ENCODE measurements at regions not wholly inside any gene's neighbourhood (a gene's known extent, or its start where the extent isn't known, plus 50 kb on each side); places are given as distances from the start of the nearest gene placed in this dataset.

- no peaks in the 10 kb centered on the region for H3K36me3 ChIP-seq
- WGBS, 2 donors = 57 to 70% methylated on average over 3 of the region's 3 CpGs
- DNase-seq = no peak
- TF ChIP-seq CTCF (IDR thresholded peaks at IDR 0.05) (no peak), POLR2A (IDR thresholded peaks at IDR 0.05) (no peak)
- H3K4me1 ChIP-seq = no peaks in the 10 kb centered on the region
- H3K9me3 ChIP-seq = no peaks in the 10 kb centered on the region
- H3K4me3 ChIP-seq = no peak overlapping the region
- intact Hi-C loops (cut with DNase I) = no loop called here
- H3K27me3 ChIP-seq = no peaks in the 10 kb centered on the region
- H3K27ac ChIP-seq = no peak overlapping the region
These were observed 1316.0 kb upstream of the GJE1 start for GRCh38 chr6:140816681-140817080.

GRCh38 chr6:140812636-140813035 lies 1320.1 kb upstream of the GJE1 start:
- TF ChIP-seq CTCF (IDR thresholded peaks at IDR 0.05) = no peak
- TF ChIP-seq POLR2A (IDR thresholded peaks at IDR 0.05) = no peak
- no peaks in the 10 kb centered on the region for H3K9me3 ChIP-seq
- no peak overlapping the region for H3K4me3 ChIP-seq
- intact Hi-C loops (cut with DNase I) = no loop called here
- 75 to 90% methylated on average over 1 to 2 of the region's 2 CpGs for WGBS, 2 donors
- no peaks in the 10 kb centered on the region for H3K27me3 ChIP-seq
- no peak for DNase-seq
- H3K27ac ChIP-seq = no peak overlapping the region
- H3K36me3 ChIP-seq = no peaks in the 10 kb centered on the region
- no peaks in the 10 kb centered on the region for H3K4me1 ChIP-seq

DNA sequence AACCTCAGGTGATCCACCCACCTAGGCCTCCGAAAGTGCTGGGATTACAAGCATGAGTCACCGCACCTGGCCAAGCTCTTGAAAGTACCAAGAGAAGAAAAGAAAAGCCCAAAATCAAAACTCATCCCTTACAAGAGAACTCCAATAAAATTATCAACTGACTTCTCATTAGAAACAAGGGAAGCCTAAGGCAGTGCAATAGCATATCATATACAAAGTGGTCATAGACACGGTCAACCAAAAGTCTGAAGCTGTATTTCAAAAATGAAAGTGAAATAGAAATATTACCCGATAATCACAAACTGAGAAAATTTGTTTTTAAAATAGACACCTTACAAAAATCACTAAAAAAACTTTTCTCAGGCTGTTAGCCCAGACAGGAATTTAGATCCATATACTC lies 1321.1 kb upstream of the GJE1 start:
- no peak overlapping the region for H3K4me3 ChIP-seq
- H3K9me3 ChIP-seq = no peaks in the 10 kb centered on the region
- H3K36me3 ChIP-seq = no peaks in the 10 kb centered on the region
- no peaks in the 10 kb centered on the region for H3K27me3 ChIP-seq
- no peak for DNase-seq
- TF ChIP-seq CTCF (IDR thresholded peaks at IDR 0.05) (no peak), POLR2A (IDR thresholded peaks at IDR 0.05) (no peak)
- intact Hi-C loops (cut with DNase I) = no loop called here
- 68 to 81% methylated on average over 4 of the region's 4 CpGs for WGBS, 2 donors
- H3K27ac ChIP-seq = no peak overlapping the region
- H3K4me1 ChIP-seq = no peaks in the 10 kb centered on the region

- Histone ChIP-seq H3K4me1 (no peaks in the 10 kb centered on the region), H3K36me3 (no peaks in the 10 kb centered on the region), H3K27ac (no peak overlapping the region), H3K4me3 (no peak overlapping the region), H3K9me3 (no peaks in the 10 kb centered on the region), H3K27me3 (no peaks in the 10 kb centered on the region)
- intact Hi-C loops (cut with DNase I) = no loop called here
- WGBS, 2 donors = 45 to 79% methylated on average over 3 of the region's 3 CpGs
- no peak for DNase-seq
- TF ChIP-seq POLR2A (IDR thresholded peaks at IDR 0.05) (no peak), CTCF (IDR thresholded peaks at IDR 0.05) (no peak)
These were observed 1323.0 kb upstream of the GJE1 start for GRCh38 chr6:140809694-140810101.

- WGBS, 2 donors = 82 to 92% methylated on average over 1 of the region's 1 CpG
- no peaks in the 10 kb centered on the region for H3K27me3 ChIP-seq
- H3K4me1 ChIP-seq = no peaks in the 10 kb centered on the region
- no peaks in the 10 kb centered on the region for H3K36me3 ChIP-seq
- H3K4me3 ChIP-seq = no peak overlapping the region
- TF ChIP-seq POLR2A (IDR thresholded peaks at IDR 0.05) (no peak), CTCF (IDR thresholded peaks at IDR 0.05) (no peak)
- intact Hi-C loops (cut with DNase I) = no loop called here
- no peaks in the 10 kb centered on the region for H3K9me3 ChIP-seq
- no peak for DNase-seq
- H3K27ac ChIP-seq = no peak overlapping the region
These were observed 1326.3 kb upstream of the GJE1 start for GRCh38 chr6:140806431-140806830.
